ENCODE measurements at regions not wholly inside any gene's neighbourhood (a gene's known extent, or its start where the extent isn't known, plus 50 kb on each side); places are given as distances from the start of the nearest gene placed in this dataset.

DNA sequence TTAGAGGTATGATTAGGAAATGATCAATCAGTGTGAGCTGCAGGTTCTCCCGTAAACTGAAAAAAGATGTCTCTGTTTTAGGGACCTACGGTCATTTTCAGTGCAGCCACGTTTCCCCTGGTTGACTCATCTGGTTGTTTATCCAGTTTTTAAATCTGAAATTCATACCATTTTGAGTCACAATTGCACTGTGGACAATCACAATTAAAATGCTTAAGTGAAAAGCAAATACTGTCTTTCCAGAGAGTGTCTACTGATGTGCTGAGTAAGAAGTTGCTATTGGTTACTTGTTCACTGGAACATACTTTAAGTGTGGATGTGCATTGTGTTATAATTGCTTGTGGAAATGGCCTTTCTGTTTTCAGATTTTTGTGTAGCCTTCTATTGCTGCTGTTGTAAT lies 305.1 kb upstream of the SASH1 start:
- no peak for DNase-seq (ENCODE audit: low read depth, low spot score)

DNA sequence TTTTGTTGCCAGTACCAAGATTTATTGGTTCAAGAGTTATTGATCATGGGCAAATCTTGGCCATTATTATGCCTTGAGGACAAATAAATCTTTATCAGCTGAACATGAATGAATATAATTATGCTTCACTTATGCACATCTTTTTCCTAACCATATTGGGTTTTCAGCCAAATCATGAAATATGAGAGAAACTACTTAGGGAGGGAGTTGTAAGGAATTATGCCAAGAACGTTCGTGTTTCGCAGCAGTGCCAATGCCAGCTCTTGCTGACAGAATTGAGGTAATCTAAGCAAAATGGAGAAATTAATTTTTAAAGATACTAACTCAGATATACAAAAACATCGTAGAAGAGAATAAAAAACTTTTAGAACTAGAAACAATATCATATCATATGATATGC lies 301.1 kb upstream of the SASH1 start:
- no peak for DNase-seq (ENCODE audit: low read depth, low spot score)

DNA sequence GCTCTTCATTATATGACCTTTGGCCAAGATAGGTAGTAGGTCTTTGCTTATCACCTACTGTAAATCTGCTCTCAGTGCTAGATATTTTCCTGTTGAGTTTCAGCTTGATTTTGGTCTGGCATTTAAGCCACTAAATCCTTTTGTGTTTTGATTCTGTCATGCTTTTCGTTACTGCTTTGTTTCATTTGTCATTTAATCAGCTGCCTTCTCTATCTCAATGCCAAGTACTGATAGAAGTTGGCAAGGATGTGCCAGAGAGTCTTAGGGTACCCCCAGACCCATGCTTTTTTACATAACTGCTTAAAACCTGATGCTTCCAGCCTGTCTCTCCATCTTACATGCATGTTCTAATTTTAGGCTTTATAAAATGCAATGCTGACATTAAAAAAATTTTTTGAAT lies 300.1 kb upstream of the SASH1 start:
- DNase-seq (ENCODE audit: low read depth, low spot score), result no peak

DNA sequence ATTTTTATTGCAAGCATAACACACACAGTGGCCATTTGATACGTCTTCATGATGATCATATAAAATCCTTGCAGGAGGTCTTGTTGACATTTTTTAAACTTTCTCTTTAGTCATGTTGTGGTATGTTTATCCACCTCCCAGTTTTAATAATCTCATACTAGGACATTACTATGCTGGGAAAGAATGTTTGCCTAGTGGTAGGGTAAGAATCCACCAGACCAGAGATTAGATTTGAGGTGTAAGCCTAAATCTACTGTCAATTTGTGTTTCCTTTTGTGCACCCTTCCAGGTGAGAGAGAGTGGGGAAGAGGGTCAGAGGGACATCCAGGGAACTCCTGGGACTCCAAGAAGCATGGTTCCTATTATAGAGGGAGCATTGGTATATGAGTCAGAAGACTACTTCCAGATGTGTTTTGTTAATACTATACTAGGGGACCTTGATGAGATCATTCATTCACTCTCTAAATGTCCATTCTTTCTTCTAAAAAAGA lies 298.3 kb upstream of the SASH1 start:
- no peak for DNase-seq (ENCODE audit: low read depth, low spot score)

DNA sequence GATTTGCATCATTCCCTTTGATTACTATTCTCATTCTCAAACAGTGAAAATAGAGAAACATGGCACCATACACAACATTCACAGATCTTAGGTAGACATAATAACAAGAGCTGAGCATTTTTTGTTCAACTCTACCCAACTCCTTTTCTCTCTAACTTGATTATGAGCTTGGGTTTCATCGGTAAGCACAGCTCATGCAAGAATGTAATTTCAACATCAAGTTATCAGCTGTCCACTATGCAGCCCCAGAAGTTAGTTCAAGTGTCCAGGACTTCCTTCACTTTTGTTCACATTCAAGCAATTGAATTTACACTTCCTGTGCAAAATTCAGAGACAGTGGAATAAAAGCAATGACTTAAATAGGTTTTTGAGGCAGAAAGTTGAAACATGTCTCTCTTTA lies 297.7 kb upstream of the SASH1 start:
- no peak for DNase-seq (ENCODE audit: low read depth, low spot score)

DNA sequence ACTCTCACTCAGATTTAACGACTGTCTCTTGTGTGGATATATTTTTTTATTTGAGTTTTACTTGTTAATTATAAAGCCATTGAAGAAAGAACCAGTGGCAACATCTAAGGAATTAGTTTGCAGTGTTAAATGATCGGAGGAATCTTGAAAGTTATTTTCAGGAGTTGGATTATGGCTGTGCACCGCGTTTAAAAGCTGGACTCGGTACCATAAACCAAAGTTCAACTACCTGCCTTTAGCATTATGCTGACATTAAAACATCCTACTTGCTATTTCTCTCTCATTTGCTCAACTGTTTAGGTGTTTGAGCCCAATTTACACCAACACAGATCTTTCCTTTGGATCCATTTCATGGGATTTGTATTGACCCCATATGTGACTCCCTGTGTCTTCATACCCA lies 289.4 kb upstream of the SASH1 start:
- DNase-seq (ENCODE audit: low read depth, low spot score), result no peak

DNA sequence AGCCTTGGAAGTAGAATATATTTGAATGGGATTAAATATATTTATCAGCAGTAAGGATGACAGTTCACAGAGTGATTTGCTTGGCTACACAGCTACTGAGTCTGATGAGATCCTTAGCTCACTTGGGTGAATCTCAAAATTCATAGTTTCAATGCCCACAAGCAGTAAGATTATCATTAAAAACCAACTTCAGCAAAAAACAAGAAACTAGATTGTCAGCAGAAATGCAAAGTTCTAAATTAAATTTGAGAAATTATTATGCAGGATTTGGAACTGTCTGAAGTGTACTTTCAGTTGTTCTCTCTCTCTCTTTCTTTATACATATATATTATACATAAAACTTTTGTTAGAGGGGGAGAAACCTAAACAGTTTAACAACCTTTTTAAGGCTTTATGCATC lies 288.8 kb upstream of the SASH1 start:
- no peak for DNase-seq (ENCODE audit: low read depth, low spot score)

DNA sequence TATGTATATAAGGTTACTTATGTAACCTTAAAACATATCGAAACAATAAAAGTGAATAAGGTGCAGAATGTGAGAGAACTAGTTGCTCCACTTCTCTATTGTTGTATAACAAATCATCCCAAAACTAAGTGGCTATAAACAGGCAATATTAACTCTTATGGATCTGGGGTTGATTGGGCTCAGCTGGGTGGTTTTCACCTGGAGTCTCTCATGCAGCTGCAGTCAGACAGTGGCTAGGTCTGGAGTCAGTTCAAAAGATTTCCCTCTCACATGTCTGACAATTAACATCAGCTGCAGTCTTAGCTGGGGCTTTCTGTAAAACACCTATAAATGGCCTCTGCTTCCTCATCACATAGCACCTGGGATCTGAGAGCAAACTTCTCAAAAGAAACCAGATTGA lies 288.4 kb upstream of the SASH1 start:
- DNase-seq (ENCODE audit: low read depth, low spot score), result no peak

DNA sequence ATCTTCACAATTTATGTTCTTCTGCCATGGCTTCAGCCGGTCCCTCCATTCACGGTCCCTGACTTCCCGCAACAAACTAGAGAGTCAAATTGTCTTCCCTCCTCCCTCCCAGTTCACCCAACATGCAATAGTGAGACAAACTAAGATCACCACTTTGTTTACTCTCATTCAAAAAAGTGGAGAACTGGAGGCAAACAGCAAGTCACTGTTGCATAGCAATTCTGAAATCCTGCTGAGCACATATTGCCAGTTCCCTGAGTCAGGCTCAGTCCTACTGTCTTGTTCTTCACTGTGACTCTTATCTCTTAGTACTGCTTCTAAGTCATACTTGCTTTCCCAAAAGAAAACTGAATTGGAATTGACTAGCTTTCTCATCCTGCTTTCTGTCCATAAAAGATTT lies 287.2 kb upstream of the SASH1 start:
- DNase-seq (ENCODE audit: low read depth, low spot score), result no peak

DNA sequence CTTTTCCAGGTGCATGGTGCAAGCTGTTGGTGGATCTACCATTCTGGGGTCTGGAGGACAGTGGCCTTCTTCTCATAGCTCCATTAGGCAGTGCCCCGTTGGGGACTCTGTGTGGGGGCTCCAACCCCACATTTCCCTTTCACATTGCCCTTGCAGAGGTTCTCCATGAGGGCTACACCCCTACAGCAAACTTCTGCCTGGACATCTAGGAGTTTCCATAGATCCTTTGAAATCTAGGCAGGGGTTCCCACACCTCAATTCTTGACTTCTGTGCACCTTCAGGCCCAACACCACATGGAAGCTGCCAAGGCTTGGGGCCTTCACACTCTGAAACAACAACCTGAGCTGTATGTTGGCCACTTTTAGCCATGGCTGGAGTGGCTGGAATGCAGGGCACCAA lies 282.8 kb upstream of the SASH1 start:
- DNase-seq (ENCODE audit: low read depth, low spot score), result no peak

DNA sequence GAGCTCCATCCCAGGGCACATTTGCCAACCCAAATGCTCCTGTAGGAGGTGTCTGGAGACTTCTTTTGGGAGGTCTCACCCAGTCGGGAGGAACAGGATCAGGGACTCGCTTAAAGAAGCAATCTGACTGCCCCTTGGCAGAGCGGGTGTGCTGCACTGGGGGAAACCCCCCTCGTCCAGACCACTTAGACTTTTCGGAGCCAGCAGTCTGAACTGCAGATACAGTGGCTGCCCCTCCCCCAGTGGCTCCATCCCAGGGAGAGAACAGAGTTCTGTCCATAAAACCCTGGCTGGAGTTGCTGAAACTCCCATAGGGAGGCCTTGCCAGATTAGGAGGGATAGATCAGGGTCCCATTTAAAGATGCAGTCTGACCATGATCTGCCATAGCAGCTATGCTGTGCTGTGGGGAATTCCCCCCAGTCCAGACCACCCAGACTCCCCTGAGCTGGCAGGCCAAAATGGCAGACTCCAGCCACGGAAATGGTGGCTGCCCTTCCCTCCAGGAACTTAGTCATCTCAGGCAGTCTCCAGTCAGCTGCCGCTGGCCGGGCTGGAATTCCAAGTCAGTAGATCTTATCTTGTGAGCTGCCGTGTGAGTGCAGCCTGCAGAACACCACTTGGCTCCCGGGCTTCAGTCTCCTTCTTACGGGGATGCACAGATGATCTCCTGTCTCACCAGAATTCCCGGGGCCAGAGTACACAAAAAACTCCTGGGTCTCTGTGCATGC lies 278.1 kb upstream of the SASH1 start:
- no peak for DNase-seq (ENCODE audit: low read depth, low spot score)

DNA sequence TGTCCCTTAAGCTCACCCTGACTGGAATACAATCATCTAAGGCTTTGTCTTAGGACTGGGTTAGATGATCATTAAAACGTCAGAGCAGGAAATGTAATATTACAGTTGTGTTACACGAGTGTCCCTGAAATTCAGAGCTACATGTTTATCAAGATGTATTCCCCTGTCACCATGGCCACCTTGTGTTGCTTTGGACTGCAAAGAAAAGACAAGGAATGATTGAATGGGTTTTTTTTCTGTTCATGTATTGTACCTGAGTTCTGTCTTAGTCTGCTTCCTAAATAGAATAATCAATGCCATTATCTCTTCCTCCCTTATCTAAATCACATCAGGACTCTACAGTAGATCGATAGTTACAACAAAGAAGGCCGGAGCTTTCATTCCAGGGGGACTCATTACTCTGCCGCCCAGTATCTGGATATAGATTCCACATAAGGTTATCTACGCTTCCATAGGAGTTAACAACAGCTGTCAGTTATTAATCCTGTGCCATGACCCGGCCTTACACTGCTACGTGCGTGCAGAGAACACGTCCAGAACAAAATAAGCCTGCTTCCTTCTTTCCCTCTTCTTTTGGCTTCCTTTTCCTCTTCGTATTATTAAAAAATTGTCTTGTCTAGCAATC lies 274.1 kb upstream of the SASH1 start:
- no peak for DNase-seq (ENCODE audit: low read depth, low spot score)

DNA sequence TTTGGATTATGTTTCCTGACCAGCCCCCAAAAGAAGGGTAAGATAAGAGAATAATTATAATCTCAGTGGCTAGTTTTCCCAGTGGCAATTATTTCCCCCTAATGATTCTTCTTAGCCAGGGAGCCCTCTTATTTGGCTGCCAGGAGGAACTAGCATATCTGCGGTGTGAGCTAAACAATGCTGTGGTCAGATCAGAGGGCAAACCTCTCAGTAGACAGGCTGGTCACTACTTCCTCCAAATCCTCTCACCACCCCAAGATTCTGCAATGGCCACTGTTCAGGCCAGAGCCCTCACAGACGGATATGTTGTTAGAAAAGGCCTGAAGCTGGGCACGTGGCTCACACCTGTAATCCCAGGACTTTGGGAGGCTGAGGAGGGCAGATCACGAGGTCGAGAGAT lies 273.4 kb upstream of the SASH1 start:
- DNase-seq (ENCODE audit: low read depth, low spot score), result peak; percentile 7

DNA sequence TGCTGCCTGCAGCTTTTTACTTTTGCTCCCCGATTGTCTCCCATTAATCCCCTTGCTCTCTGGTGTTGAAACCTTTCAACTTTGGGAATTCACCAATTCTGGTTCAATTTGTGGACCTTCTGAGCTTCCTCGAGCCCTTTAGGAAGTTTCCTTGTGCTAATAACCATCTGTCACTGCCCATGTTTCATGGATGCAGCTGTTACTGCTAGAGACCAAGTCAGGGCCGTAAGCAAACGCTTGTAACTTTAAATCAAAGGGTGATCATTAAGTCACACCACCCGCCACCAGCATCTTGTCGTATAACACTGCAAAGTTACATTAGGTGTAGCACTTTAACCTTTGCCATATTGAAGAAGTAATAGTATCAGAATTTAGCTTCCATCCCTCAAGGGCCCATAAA lies 268.3 kb upstream of the SASH1 start:
- DNase-seq (ENCODE audit: low read depth, low spot score), result no peak

DNA sequence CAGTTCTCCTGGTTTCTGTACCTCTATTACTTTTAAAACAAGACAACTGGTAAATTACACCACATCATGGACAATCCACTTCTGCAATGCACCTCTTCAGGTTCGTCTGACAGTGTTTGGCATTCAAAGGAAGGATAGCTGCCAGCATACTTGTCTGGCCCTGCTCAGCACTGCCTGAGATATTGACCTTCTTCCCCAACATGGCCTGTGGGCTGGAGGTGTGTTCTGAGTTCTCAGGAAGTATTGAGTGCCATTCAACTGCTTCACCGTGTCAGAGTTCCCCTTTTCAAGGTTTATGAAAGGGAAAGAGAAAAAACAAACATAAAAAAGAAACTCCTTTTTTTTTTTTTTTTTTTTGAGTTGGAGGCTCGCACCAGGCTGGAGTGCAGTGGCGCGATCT lies 267.9 kb upstream of the SASH1 start:
- no peak for DNase-seq (ENCODE audit: low read depth, low spot score)

DNA sequence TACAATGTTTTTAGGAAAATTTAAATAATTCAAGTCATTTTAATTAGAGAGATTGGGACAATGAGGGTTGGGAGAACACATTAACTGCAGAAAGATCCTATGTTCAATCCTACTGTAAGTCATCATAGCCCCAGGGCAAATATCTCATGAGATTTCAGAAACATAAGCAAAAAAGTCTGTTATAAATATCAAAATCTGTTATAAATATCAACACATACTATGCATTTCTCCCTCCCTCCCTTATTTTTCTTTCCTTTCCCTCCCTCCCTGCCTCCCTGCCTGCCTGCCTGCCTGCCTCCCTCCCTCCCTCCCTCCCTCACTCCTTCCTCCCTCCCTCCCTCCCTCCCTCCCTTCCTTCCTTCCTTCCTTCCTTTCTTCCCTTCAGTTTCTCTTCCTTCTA lies 267.3 kb upstream of the SASH1 start:
- no peak for DNase-seq (ENCODE audit: low read depth, low spot score)

DNA sequence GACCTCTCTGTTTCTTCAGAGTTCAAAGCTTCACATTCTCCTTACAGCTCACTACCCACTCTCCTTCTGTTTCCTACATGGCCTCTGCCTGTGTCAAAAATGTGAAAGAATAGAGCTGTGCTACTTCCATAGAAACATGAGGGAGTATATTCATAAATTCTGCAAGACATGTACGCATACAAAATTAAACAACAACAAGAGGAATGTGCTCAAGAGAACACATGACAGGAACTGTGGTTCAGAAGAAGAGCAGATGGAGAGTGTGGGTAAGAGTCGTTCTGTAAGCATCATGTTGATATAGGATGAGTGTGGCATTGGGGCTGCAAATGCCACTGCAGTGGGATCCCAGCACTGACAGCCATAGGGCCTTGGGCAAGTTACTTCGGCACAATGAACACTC lies 266.6 kb upstream of the SASH1 start:
- no peak for DNase-seq (ENCODE audit: low read depth, low spot score)

DNA sequence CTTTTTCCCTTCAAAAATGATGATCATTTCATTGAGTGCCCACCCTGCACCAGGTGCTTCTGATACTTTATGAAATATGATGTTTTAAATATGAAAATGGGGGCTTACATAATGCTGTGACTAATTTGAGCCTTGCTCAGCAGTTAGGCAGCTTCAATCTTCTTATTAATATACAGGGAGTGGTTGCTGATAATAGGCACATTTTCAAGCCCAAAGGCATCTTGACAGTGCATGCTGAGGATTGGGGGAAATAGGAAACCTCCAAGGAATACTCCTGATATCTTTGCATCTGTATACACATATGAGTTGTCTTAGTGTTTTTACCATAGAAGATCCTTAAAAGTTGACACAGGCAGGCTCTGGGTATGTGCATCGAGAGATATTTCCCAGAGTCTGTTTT lies 262.3 kb upstream of the SASH1 start:
- DNase-seq (ENCODE audit: low read depth, low spot score), result no peak

DNA sequence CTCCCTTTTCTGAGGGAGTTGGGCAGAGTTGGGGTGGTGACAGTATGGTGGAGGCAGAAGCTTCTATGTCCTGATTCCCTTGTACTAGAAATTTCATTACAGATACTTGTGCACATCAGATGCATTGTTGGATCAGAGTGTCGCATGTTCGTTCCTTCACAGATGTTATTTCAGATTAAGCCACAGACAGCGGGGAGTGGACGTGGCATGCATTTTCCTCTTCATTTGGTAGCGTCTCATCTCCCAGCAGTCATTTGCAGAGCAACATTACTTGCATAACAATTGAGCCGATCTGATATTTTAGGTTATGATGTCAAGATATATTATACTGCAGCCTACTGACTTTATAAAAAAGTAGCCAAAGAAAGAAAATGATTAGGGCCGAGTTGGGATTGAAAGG lies 261.6 kb upstream of the SASH1 start:
- no peak for DNase-seq (ENCODE audit: low read depth, low spot score)

DNA sequence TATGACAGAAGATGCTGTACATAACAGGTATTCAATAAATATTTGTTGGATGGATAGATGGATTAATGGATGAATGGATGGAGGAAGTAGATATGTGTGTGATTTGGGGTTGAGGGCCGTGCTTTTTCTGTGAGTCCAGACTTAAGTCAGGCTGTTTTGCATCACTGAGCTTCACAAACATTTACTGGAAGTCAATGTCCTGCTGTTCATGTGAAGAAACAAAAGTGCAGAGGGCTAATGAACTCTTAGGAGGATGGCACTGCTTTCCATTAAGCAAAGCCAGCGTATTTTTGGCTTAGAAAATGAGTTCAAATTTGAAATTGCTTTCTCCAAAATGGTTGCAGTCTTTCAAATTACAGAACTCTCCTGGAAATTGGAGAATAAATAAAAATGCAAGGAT lies 260.6 kb upstream of the SASH1 start:
- DNase-seq (ENCODE audit: low read depth, low spot score), result no peak

DNA sequence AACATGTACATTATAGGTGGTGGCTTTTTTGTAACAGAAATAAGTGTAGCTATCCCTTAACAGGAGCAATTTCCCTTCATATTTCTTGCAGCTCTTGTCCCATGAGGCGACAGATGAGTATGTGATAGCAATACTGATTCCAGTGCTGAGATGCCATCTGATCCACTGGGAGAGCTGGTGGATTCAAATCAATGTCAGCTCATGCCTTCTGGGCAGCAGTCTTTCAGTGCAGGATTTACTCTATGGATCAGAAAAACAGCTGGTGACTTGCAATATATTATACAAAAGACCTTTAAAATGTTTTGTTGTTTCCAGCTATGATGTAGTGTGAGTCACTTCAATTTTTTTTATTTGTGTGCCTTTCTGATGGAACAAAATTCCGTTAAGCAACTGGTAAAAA lies 259.9 kb upstream of the SASH1 start:
- no peak for DNase-seq (ENCODE audit: low read depth, low spot score)

DNA sequence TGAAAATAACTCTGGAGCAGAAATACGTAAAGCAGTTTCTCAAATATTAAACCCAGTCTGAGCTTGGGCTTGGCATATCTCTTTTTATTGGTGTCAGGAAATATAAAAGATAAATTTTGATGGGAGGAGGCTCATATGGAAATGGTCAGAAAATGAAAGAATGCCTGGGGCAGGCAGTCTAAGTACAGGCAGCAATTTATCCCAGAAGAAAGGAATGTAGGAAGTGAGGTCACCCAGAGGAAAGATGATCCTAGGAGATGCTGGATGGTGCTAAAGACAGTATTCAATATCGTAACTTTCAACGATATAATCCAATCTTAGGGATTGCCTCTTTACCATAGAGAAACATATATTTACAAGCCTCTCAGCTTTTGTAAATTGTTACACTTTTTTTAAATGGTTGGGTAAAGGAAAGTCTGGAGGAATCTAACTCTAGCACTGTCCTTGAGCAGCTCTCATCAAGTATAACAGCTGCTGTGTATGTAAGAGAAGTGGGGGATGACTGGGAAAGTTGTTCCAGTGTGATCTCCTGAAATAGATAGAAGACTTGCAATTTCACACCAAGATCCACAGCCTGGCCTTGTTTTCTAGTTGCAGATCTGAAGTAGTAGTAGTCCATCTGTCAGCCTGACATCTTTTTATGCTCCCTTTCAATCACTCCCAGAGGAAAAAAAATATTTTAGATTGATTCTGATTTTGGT lies 256.9 kb upstream of the SASH1 start:
- DNase-seq (ENCODE audit: low read depth, low spot score), result no peak

DNA sequence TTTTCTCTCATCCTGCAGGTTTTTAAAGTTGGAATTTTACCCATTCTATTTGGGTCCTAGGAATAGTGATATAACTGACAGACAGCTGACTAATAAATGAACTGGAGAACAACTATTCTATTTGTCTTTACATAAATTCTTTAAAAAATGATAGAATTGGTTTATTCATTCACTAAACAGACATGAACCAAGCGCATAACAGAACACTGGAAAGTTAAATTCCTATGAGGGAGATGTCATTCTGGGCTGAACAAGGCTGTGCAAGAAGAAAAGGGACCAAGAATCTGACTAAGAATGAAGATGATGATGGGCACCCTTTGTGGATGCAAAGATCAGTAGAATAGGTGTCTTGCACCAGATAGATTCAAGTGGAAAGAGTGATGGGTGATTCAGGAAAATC lies 256.3 kb upstream of the SASH1 start:
- DNase-seq (ENCODE audit: low read depth, low spot score), result no peak
